ENCODE measurements at regions not wholly inside any gene's neighbourhood (a gene's known extent, or its start where the extent isn't known, plus 50 kb on each side); places are given as distances from the start of the nearest gene placed in this dataset.
A peak's percentile ranks its signal among the peaks of the same experiment; 100 is the strongest.

DNA sequence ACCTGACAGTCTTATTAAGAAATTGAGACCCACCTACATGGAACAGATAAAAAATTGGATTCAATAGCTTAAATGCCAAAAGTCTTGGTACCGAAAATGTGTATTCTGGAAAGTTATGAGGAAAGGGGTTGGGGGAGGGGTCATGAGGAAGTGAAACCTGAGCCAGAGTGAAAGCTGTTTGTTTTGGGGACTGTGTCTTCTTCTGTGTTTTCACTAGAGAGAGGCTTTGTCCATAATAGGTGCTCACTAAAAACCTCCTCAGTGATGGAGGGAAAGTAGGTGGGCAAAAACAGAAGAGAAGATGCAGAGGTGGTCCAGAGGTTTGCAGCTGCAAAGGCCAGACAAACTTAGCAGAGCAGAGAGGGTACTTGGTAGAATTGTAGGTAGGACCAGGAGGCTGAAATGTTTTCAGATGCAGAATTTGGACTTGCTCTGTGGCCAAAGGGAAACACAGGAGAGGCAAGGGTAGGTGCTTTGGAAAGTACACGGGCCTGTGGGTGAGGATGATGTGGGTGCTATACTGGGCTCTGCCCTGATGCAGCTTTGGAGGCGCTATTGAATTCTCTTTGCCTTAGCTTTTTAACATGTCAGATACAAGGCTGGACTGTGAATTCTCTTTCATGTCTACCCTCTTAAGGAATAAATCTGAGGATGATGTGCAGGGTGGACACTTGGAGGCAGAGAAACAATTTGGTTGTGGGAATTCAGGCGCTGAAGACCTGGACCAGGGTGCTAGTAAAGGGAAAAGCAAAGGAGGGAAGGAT lies 254.6 kb downstream of the PTEN start (continued):
- TF ChIP-seq, protein P1, sequence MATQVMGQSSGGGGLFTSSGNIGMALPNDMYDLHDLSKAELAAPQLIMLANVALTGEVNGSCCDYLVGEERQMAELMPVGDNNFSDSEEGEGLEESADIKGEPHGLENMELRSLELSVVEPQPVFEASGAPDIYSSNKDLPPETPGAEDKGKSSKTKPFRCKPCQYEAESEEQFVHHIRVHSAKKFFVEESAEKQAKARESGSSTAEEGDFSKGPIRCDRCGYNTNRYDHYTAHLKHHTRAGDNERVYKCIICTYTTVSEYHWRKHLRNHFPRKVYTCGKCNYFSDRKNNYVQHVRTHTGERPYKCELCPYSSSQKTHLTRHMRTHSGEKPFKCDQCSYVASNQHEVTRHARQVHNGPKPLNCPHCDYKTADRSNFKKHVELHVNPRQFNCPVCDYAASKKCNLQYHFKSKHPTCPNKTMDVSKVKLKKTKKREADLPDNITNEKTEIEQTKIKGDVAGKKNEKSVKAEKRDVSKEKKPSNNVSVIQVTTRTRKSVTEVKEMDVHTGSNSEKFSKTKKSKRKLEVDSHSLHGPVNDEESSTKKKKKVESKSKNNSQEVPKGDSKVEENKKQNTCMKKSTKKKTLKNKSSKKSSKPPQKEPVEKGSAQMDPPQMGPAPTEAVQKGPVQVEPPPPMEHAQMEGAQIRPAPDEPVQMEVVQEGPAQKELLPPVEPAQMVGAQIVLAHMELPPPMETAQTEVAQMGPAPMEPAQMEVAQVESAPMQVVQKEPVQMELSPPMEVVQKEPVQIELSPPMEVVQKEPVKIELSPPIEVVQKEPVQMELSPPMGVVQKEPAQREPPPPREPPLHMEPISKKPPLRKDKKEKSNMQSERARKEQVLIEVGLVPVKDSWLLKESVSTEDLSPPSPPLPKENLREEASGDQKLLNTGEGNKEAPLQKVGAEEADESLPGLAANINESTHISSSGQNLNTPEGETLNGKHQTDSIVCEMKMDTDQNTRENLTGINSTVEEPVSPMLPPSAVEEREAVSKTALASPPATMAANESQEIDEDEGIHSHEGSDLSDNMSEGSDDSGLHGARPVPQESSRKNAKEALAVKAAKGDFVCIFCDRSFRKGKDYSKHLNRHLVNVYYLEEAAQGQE (tag by site-specific recombination; IDR thresholded peaks at IDR 0.05): no peak
- TF ChIP-seq PRDM1 (tag by site-specific recombination; IDR thresholded peaks at IDR 0.05): peak; percentile 84
- TF ChIP-seq ZNF561 (tag by site-specific recombination; IDR thresholded peaks at IDR 0.05; ENCODE audit: borderline replicate concordance): no peak
- TF ChIP-seq TRIM28 (IDR thresholded peaks at IDR 0.05; ENCODE audit: borderline replicate concordance, low read length): no peak
- TF ChIP-seq EGR2 (tag by site-specific recombination; IDR thresholded peaks at IDR 0.05; ENCODE audit: low read depth): no peak
- TF ChIP-seq ZNF292 (tag by site-specific recombination; IDR thresholded peaks at IDR 0.05; ENCODE audit: borderline replicate concordance, low read depth): no peak
- no peak for TF ChIP-seq ZNF704 (tag by site-specific recombination; IDR thresholded peaks at IDR 0.05)
- no peak for TF ChIP-seq ZNF792 (tag by site-specific recombination; IDR thresholded peaks at IDR 0.05)
- no peak for TF ChIP-seq ZNF658 (tag by site-specific recombination; IDR thresholded peaks at IDR 0.05)
- TF ChIP-seq ZNF37A (tag by site-specific recombination; IDR thresholded peaks at IDR 0.05): no peak
- TF ChIP-seq, protein P2, sequence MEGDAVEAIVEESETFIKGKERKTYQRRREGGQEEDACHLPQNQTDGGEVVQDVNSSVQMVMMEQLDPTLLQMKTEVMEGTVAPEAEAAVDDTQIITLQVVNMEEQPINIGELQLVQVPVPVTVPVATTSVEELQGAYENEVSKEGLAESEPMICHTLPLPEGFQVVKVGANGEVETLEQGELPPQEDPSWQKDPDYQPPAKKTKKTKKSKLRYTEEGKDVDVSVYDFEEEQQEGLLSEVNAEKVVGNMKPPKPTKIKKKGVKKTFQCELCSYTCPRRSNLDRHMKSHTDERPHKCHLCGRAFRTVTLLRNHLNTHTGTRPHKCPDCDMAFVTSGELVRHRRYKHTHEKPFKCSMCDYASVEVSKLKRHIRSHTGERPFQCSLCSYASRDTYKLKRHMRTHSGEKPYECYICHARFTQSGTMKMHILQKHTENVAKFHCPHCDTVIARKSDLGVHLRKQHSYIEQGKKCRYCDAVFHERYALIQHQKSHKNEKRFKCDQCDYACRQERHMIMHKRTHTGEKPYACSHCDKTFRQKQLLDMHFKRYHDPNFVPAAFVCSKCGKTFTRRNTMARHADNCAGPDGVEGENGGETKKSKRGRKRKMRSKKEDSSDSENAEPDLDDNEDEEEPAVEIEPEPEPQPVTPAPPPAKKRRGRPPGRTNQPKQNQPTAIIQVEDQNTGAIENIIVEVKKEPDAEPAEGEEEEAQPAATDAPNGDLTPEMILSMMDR (tag by site-specific recombination; IDR thresholded peaks at IDR 0.05): no peak
- TF ChIP-seq, protein P3, sequence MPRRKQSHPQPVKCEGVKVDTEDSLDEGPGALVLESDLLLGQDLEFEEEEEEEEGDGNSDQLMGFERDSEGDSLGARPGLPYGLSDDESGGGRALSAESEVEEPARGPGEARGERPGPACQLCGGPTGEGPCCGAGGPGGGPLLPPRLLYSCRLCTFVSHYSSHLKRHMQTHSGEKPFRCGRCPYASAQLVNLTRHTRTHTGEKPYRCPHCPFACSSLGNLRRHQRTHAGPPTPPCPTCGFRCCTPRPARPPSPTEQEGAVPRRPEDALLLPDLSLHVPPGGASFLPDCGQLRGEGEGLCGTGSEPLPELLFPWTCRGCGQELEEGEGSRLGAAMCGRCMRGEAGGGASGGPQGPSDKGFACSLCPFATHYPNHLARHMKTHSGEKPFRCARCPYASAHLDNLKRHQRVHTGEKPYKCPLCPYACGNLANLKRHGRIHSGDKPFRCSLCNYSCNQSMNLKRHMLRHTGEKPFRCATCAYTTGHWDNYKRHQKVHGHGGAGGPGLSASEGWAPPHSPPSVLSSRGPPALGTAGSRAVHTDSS (tag by site-specific recombination; IDR thresholded peaks at IDR 0.05): no peak
- TF ChIP-seq ZNF776 (tag by site-specific recombination; IDR thresholded peaks at IDR 0.05; ENCODE audit: borderline replicate concordance): 0 out of 2 replicates have a peak, but pooled peaks have one; percentile 36
- no peak for TF ChIP-seq ZNF19 (tag by site-specific recombination; IDR thresholded peaks at IDR 0.05; ENCODE audit: low read depth)
- TF ChIP-seq ZNF585B (tag by site-specific recombination; IDR thresholded peaks at IDR 0.05): peak; percentile 50
- TF ChIP-seq ZNF266 (tag by site-specific recombination; IDR thresholded peaks at IDR 0.05; ENCODE audit: low read depth): no peak
- no peak for TF ChIP-seq SP7 (tag by site-specific recombination; IDR thresholded peaks at IDR 0.05)

GRCh38 chr10:88118729-88119128 lies 255.3 kb downstream of the PTEN start:
- H3K4me3 ChIP-seq (ENCODE audit: low read depth, low read length): no peak overlapping the region
- CTCF ChIA-PET: interaction anchor here (1.4 to 1.6 kb wide), 3 partner anchors 60 to 271 kb away, joined by 3 to 6 read pairs (median 4); no protein-coding TSS in a partner anchor
- TF ChIP-seq RBAK (tag by site-specific recombination; IDR thresholded peaks at IDR 0.05): no peak
- TF ChIP-seq ZNF350 (tag by site-specific recombination; IDR thresholded peaks at IDR 0.05): no peak
- no peak for TF ChIP-seq REPIN1 (tag by site-specific recombination; IDR thresholded peaks at IDR 0.05; ENCODE audit: low read depth)
- TF ChIP-seq ZNF133 (tag by site-specific recombination; IDR thresholded peaks at IDR 0.05): no peak
- TF ChIP-seq ZSCAN4 (tag by site-specific recombination; IDR thresholded peaks at IDR 0.05): no peak
- TF ChIP-seq KLF1 (tag by site-specific recombination; IDR thresholded peaks at IDR 0.05): no peak
- no peak for TF ChIP-seq ZNF837 (tag by site-specific recombination; IDR thresholded peaks at IDR 0.05)
- TF ChIP-seq ZNF843 (tag by site-specific recombination; IDR thresholded peaks at IDR 0.05): no peak
- TF ChIP-seq ZBTB20 (tag by site-specific recombination; IDR thresholded peaks at IDR 0.05): no peak
- TF ChIP-seq ZIC2 (tag by site-specific recombination; IDR thresholded peaks at IDR 0.05): no peak
- TF ChIP-seq ZNF239 (tag by site-specific recombination; IDR thresholded peaks at IDR 0.05): no peak
- no peak for TF ChIP-seq ZNF555 (tag by site-specific recombination; conservative IDR thresholded peaks at IDR 0.05)

More at GRCh38 chr10:88118729-88119128, 255.3 kb downstream of the PTEN start:
- no peaks in the 10 kb centered on the region for H3K36me3 ChIP-seq (ENCODE audit: control insufficient read depth in 2 of 2, insufficient read depth in 1 of 2, low read length in 2 of 2)
- no peaks in the 10 kb centered on the region for H3K9me3 ChIP-seq (ENCODE audit: control insufficient read depth, insufficient read depth, low read depth, low read length)
- H3K27ac ChIP-seq (ENCODE audit: extremely low read depth, low read depth, low read length): no peak overlapping the region
- POLR2A ChIA-PET: no interaction called here
- peaks cover 11% of the 10 kb centered on the region for H3K4me1 ChIP-seq (ENCODE audit: control insufficient read depth, insufficient read depth, low read length)
